NCI-H82 treated with DMSO at 0.1 percent for 48 hours (cell line): ENCODE measurements at regions not wholly inside any gene's neighbourhood (a gene's known extent, or its start where the extent isn't known, plus 50 kb on each side); places are given as distances from the start of the nearest gene placed in this dataset.
A peak's percentile ranks its signal among the peaks of the same experiment; 100 is the strongest.

ENCODE experiments used
- DNase-seq: peaks from one replicate; lab custom pipeline; 2025; ENCODE audit not compliant: unreplicated experiment; lab: John Stamatoyannopoulos, UW

- DNase-seq, result no peak
Measured at GRCh38 chr2:236847538-236848263, 238.0 kb upstream of the COPS8 start.

GRCh38 chr2:236848501-236848900, 237.2 kb upstream of the COPS8 start:
- no peak for DNase-seq

GRCh38 chr2:236849508-236849907, 236.2 kb upstream of the COPS8 start:
- DNase-seq, result no peak

- no peak for DNase-seq
Measured at GRCh38 chr2:236849940-236850339, 235.7 kb upstream of the COPS8 start.

GRCh38 chr2:236851187-236851586, 234.5 kb upstream of the COPS8 start:
- no peak for DNase-seq

- no peak for DNase-seq
Measured at GRCh38 chr2:236852100-236852976, 233.4 kb upstream of the COPS8 start.

GRCh38 chr2:236852977-236853374, 232.7 kb upstream of the COPS8 start:
- DNase-seq, result peak; percentile 26

GRCh38 chr2:236853585-236854051, 232.1 kb upstream of the COPS8 start:
- DNase-seq, result no peak

GRCh38 chr2:236855176-236855865, 230.4 kb upstream of the COPS8 start:
- no peak for DNase-seq

- no peak for DNase-seq
Measured at GRCh38 chr2:236855866-236856847, 229.5 kb upstream of the COPS8 start.

- no peak for DNase-seq
Measured at GRCh38 chr2:236856848-236857235, 228.8 kb upstream of the COPS8 start.

GRCh38 chr2:236857246-236857645, 228.4 kb upstream of the COPS8 start:
- DNase-seq, result no peak

GRCh38 chr2:236857781-236858180, 227.9 kb upstream of the COPS8 start:
- no peak for DNase-seq

GRCh38 chr2:236858661-236859060, 227.0 kb upstream of the COPS8 start:
- no peak for DNase-seq

GRCh38 chr2:236859908-236860307, 225.8 kb upstream of the COPS8 start:
- DNase-seq, result no peak

- no peak for DNase-seq
Measured at GRCh38 chr2:236861196-236861875, 224.4 kb upstream of the COPS8 start.

- no peak for DNase-seq
Measured at GRCh38 chr2:236861944-236862343, 223.7 kb upstream of the COPS8 start.

GRCh38 chr2:236862526-236862925, 223.2 kb upstream of the COPS8 start:
- no peak for DNase-seq

- no peak for DNase-seq
Measured at GRCh38 chr2:236862961-236863728, 222.5 kb upstream of the COPS8 start.
